K562 (cell line): ENCODE measurements at regions not wholly inside any gene's neighbourhood (a gene's known extent, or its start where the extent isn't known, plus 50 kb on each side); places are given as distances from the start of the nearest gene placed in this dataset.

Experiments used
- FOSL1 ChIP-seq: fragments of 200-800 bp; sonication (Bioruptor generic); conservative IDR thresholded peaks from 2 replicates; pipeline ENCODE4 v1.6.1; 2016; ENCODE audit warnings: missing genetic modification characterization, missing compliant biosample characterization
- HIVEP1 ChIP-seq: fragments of 250-450 bp; sonication (Bioruptor Pico); IDR thresholded peaks from 2 replicates; pipeline ENCODE4 v1.4.0; 2020; ENCODE audit warnings: mild to moderate bottlenecking
- ILK ChIP-seq: fragments of 450-650 bp; IDR thresholded peaks from 2 replicates; pipeline ENCODE4 v1.6.1; 2016; ENCODE audit warnings: missing genetic modification characterization, low read depth, mild to moderate bottlenecking, missing compliant biosample characterization, moderate library complexity, borderline replicate concordance
- L3MBTL2 ChIP-seq: fragments of 450-650 bp; IDR thresholded peaks from 2 replicates; pipeline ENCODE4 v1.6.1; 2016; ENCODE audit warnings: mild to moderate bottlenecking, moderate library complexity
- PCBP1 ChIP-seq: fragments of 200-400 bp; formaldehyde crosslinking; IDR thresholded peaks from 2 replicates; pipeline ENCODE4 v1.6.1; 2018; ENCODE audit warnings: mild to moderate bottlenecking, low read depth, low read length; ENCODE audit not compliant: poor library complexity, severe bottlenecking
- SMC3 ChIP-seq: conservative IDR thresholded peaks from 2 replicates; pipeline ENCODE4 v1.6.1; 2011; ENCODE audit warnings: low read depth, low read length, improper control_type of control experiment; ENCODE audit not compliant: insufficient read depth
- SREBF2 ChIP-seq: sonication (generic); formaldehyde crosslinking; IDR thresholded peaks from 2 replicates; pipeline ENCODE4 v1.4.0; 2020; ENCODE audit warnings: mild to moderate bottlenecking, missing genetic modification reagents
- STAG1 ChIP-seq: sonication (generic); formaldehyde crosslinking; IDR thresholded peaks from 2 replicates; pipeline ENCODE4 v1.5.0; 2020; ENCODE audit warnings: missing genetic modification reagents, borderline replicate concordance
- STAT5B ChIP-seq: fragments of 250-450 bp; sonication (Bioruptor Pico); IDR thresholded peaks from 2 replicates; pipeline ENCODE4 v1.8.0; 2021; ENCODE audit warnings: mild to moderate bottlenecking, inconsistent platforms
- TFAP4 ChIP-seq: sonication (generic); formaldehyde crosslinking; IDR thresholded peaks from 2 replicates; pipeline ENCODE4 v1.8.0; 2022; ENCODE audit warnings: missing genetic modification reagents, mild to moderate bottlenecking, moderate library complexity, borderline replicate concordance
- ZBTB34 ChIP-seq: fragments of 250-450 bp; sonication (Bioruptor Pico); IDR thresholded peaks from 2 replicates; pipeline ENCODE4 v1.8.0; 2021; ENCODE audit warnings: mild to moderate bottlenecking, moderate library complexity
- ZBTB9 ChIP-seq: fragments of 450-650 bp; formaldehyde crosslinking; IDR thresholded peaks from 2 replicates; pipeline ENCODE4 v1.4.0; 2020; ENCODE audit warnings: mild to moderate bottlenecking, moderate library complexity
- ZNF134 ChIP-seq: fragments of 250-450 bp; sonication (Bioruptor Pico); conservative IDR thresholded peaks from 2 replicates; pipeline ENCODE4 v1.4.0; 2020
- ZNF253 ChIP-seq: fragments of 250-450 bp; sonication (Bioruptor Pico); conservative IDR thresholded peaks from 2 replicates; pipeline ENCODE4 v1.6.1; 2021; ENCODE audit warnings: mild to moderate bottlenecking
- ZNF57 ChIP-seq: fragments of 450-650 bp; formaldehyde crosslinking; IDR thresholded peaks from 2 replicates; pipeline ENCODE4 v1.4.0; 2020; ENCODE audit warnings: mild to moderate bottlenecking, moderate library complexity
- ZNF696 ChIP-seq: fragments of 250-450 bp; sonication (Bioruptor Pico); conservative IDR thresholded peaks from 2 replicates; pipeline ENCODE4 v1.4.0; 2020; ENCODE audit warnings: mild to moderate bottlenecking, moderate library complexity
- ZNF76 ChIP-seq: fragments of 250-450 bp; sonication (Bioruptor Pico); IDR thresholded peaks from 2 replicates; pipeline ENCODE4 v1.4.0; 2020; ENCODE audit warnings: mild to moderate bottlenecking, moderate library complexity, borderline replicate concordance
- TF ChIP-seq, protein P1 (sequence below): fragments of 200-800 bp; sonication (Bioruptor generic); IDR thresholded peaks from 2 replicates; pipeline ENCODE4 v1.6.1; 2017; ENCODE audit warnings: missing genetic modification characterization, missing compliant biosample characterization
- TF ChIP-seq, protein P2 (sequence below): sonication (generic); formaldehyde crosslinking; IDR thresholded peaks from 2 replicates; pipeline ENCODE4 v1.8.1; 2023; ENCODE audit warnings: mild to moderate bottlenecking, missing genetic modification reagents, moderate library complexity
- TF ChIP-seq, protein P3 (sequence below): fragments of 250-450 bp; sonication (Bioruptor Pico); IDR thresholded peaks from 2 replicates; pipeline ENCODE4 v1.8.0; 2022; ENCODE audit warnings: moderate library complexity, mild to moderate bottlenecking, inconsistent platforms

DNA sequence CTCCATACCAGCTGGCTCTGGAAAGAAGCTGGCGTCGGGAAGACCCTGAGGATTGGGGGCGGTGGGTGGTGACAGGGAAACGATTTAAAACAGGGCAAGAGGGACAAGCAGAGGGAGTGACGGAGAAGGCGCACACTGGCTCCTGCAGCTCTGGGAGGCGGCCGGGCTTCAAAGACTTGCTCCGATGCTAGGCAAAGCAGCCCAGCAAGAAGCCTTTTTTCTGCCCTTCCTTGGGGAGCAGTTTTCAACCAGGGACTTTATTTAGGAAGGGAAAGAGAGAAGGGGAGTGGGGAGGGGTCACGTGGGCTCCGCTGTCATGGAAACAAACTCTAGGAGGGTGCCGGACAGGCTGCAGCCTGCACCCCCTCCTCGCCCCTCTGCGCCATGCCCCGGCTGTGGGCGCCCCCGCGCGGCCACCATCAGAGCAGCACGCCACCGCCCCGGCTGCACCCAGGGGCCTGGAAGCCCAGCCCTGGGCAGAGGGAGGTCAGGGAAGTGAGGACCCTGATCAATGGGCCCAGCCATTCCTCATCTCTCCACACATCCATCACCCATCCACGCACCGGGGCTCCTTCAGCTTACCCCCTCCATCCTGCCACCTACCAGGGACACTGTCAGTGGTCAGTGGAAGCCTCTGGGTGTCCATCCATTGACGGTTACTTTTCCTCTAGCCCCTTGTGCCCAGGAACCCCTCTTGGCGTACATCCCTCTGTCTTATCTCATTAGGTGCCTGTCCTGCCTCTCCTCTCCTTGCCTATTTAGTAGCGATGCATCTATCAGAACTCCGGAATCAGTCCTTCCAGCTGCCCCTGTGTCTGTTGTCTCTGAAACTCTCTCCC is 66.6 kb upstream of the CCDC167 start (continued):
- TF ChIP-seq, protein P1, sequence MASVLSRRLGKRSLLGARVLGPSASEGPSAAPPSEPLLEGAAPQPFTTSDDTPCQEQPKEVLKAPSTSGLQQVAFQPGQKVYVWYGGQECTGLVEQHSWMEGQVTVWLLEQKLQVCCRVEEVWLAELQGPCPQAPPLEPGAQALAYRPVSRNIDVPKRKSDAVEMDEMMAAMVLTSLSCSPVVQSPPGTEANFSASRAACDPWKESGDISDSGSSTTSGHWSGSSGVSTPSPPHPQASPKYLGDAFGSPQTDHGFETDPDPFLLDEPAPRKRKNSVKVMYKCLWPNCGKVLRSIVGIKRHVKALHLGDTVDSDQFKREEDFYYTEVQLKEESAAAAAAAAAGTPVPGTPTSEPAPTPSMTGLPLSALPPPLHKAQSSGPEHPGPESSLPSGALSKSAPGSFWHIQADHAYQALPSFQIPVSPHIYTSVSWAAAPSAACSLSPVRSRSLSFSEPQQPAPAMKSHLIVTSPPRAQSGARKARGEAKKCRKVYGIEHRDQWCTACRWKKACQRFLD (CRISPR knock-in tag) = no peak
- TF ChIP-seq ZNF253 (no peak), SMC3 (peak; percentile 86), SREBF2 (no peak), ZNF57 (CRISPR knock-in tag) (no peak), FOSL1 (tag) (no peak), STAT5B (CRISPR knock-in tag) (no peak), ZBTB9 (CRISPR knock-in tag) (no peak), ZNF134 (CRISPR knock-in tag) (no peak), ILK (tag) (no peak), STAG1 (peak; percentile 89), PCBP1 (peak; percentile 17), L3MBTL2 (no peak), TFAP4 (CRISPR knock-in tag) (0 out of 2 replicates have a peak, but pooled peaks have one; percentile 7), ZBTB34 (CRISPR knock-in tag) (no peak), ZNF76 (CRISPR knock-in tag) (no peak), HIVEP1 (CRISPR knock-in tag) (no peak), ZNF696 (CRISPR knock-in tag) (no peak)
- TF ChIP-seq, protein P2, sequence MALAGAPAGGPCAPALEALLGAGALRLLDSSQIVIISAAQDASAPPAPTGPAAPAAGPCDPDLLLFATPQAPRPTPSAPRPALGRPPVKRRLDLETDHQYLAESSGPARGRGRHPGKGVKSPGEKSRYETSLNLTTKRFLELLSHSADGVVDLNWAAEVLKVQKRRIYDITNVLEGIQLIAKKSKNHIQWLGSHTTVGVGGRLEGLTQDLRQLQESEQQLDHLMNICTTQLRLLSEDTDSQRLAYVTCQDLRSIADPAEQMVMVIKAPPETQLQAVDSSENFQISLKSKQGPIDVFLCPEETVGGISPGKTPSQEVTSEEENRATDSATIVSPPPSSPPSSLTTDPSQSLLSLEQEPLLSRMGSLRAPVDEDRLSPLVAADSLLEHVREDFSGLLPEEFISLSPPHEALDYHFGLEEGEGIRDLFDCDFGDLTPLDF = no peak
- TF ChIP-seq, protein P3, sequence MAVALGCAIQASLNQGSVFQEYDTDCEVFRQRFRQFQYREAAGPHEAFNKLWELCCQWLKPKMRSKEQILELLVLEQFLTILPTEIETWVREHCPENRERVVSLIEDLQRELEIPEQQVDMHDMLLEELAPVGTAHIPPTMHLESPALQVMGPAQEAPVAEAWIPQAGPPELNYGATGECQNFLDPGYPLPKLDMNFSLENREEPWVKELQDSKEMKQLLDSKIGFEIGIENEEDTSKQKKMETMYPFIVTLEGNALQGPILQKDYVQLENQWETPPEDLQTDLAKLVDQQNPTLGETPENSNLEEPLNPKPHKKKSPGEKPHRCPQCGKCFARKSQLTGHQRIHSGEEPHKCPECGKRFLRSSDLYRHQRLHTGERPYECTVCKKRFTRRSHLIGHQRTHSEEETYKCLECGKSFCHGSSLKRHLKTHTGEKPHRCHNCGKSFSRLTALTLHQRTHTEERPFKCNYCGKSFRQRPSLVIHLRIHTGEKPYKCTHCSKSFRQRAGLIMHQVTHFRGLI = no peak
